Smooth muscle cell (in vitro differentiated cells): ENCODE measurements at regions not wholly inside any gene's neighbourhood (a gene's known extent, or its start where the extent isn't known, plus 50 kb on each side); places are given as distances from the start of the nearest gene placed in this dataset.

Experiments
- DNase-seq: peaks from one replicate; lab custom pipeline; 2025; ENCODE audit not compliant: unreplicated experiment; lab: John Stamatoyannopoulos, UW
- H2AFZ ChIP-seq: fragments of 200-600 bp; sonication (generic); 2 replicates; pipeline ENCODE4 v1.6.0; 2016; ENCODE audit warnings: antibody characterized with exemption, low read depth, mild to moderate bottlenecking
- H3F3A ChIP-seq: fragments of 200-600 bp; sonication (generic); 2 replicates; pipeline ENCODE4 v1.6.0; 2017; ENCODE audit warnings: antibody characterized with exemption, low read depth
- H3K27ac ChIP-seq: fragments of 200-600 bp; sonication (generic); 2 replicates; pipeline ENCODE4 v1.5.1; 2016; ENCODE audit warnings: low read depth, mild to moderate bottlenecking
- H3K27me3 ChIP-seq: fragments of 200-600 bp; sonication (generic); 2 replicates; pipeline ENCODE4 v1.6.1; 2016; ENCODE audit warnings: low read depth, mild to moderate bottlenecking
- H3K36me3 ChIP-seq: fragments of 200-600 bp; sonication (generic); 2 replicates; pipeline ENCODE4 v1.5.1; 2016; ENCODE audit warnings: low read depth
- H3K4me1 ChIP-seq: fragments of 200-600 bp; sonication (generic); 2 replicates; pipeline ENCODE4 v1.5.1; 2016; ENCODE audit warnings: low read depth
- H3K4me2 ChIP-seq: fragments of 200-600 bp; sonication (generic); 2 replicates; pipeline ENCODE4 v1.6.0; 2016; ENCODE audit warnings: mild to moderate bottlenecking
- H3K4me3 ChIP-seq: fragments of 200-600 bp; sonication (generic); 2 replicates; pipeline ENCODE4 v1.5.1; 2016; ENCODE audit warnings: mild to moderate bottlenecking
- H3K79me2 ChIP-seq: fragments of 200-600 bp; sonication (generic); 2 replicates; pipeline ENCODE4 v1.6.0; 2016; ENCODE audit warnings: low read depth, mild to moderate bottlenecking
- H3K9ac ChIP-seq: fragments of 200-600 bp; sonication (generic); 2 replicates; pipeline ENCODE4 v1.6.0; 2016; ENCODE audit warnings: low read depth
- H3K9me3 ChIP-seq: fragments of 200-600 bp; sonication (generic); replicated peaks from 2 replicates; pipeline ENCODE4 v1.5.1; 2016; ENCODE audit warnings: low read depth
- H4K20me1 ChIP-seq: fragments of 200-600 bp; sonication (generic); 2 replicates; pipeline ENCODE4 v1.6.0; 2016; ENCODE audit warnings: low read depth
- CTCF ChIP-seq: fragments of 200-600 bp; sonication (generic); IDR thresholded peaks from 2 replicates; pipeline ENCODE4 v1.5.1; 2017; ENCODE audit warnings: borderline replicate concordance, mild to moderate bottlenecking, antibody characterized with exemption; ENCODE audit not compliant: insufficient read depth, poor library complexity, severe bottlenecking
- WGBS: methylation state at CpG from one replicate; pipeline ENCODE4 v1.1.7; 2016; ENCODE audit warnings: low lambda C conversion rate; 5-methylcytosine and 5-hydroxymethylcytosine counted together

- no peaks in the 10 kb centered on the region for H3K79me2 ChIP-seq
- no peak for DNase-seq
- H3K9me3 ChIP-seq = no peaks in the 10 kb centered on the region
- no peaks in the 10 kb centered on the region for H3K27me3 ChIP-seq
- H3K4me3 ChIP-seq = no peak overlapping the region
- no peaks in the 10 kb centered on the region for H3K4me1 ChIP-seq
- H3K27ac ChIP-seq = no peak overlapping the region
- H3F3A ChIP-seq = no peaks in the 10 kb centered on the region
- WGBS = 90% methylated on average over 4 of the region's 4 CpGs
- no peak overlapping the region for H2AFZ ChIP-seq
- H3K36me3 ChIP-seq = no peaks in the 10 kb centered on the region
- TF ChIP-seq CTCF = no peak
- H3K4me2 ChIP-seq = no peak overlapping the region
- H3K9ac ChIP-seq = no peak overlapping the region
- H4K20me1 ChIP-seq = no peaks in the 10 kb centered on the region
Measured at GRCh38 chr1:70866542-70867264, 180.9 kb downstream of the PTGER3 start.

- Histone ChIP-seq H2AFZ (no peak overlapping the region), H3F3A (no peaks in the 10 kb centered on the region), H3K27me3 (no peaks in the 10 kb centered on the region), H3K4me1 (no peaks in the 10 kb centered on the region), H4K20me1 (no peaks in the 10 kb centered on the region), H3K79me2 (no peaks in the 10 kb centered on the region), H3K36me3 (no peaks in the 10 kb centered on the region), H3K4me2 (no peak overlapping the region), H3K27ac (no peak overlapping the region), H3K9ac (no peak overlapping the region), H3K9me3 (no peaks in the 10 kb centered on the region), H3K4me3 (no peak overlapping the region)
- DNase-seq = no peak
- TF ChIP-seq CTCF = no peak
- WGBS = 81% methylated on average over 3 of the region's 3 CpGs
Measured at GRCh38 chr1:70871790-70872189, 175.8 kb downstream of the PTGER3 start.

DNA sequence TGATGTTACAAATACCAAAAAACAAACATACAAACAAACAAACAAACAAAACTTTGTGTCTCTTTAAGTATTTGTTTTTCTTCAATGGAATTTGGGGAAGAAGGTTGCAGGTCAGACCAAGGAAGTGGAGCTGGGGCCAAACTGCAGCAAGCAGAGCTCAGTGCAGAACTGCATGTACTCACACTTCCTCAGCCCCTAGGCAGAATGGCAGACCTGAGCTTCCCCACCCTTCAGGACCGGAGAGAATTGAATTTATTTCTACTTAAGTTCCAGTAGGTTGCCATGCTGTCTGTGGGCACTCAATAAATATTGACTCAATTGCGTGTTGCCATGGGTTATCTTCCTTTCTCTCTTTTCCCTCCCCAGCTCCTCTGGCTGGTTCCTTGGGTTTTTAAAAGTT is 173.6 kb downstream of the PTGER3 start:
- no peaks in the 10 kb centered on the region for H4K20me1 ChIP-seq
- H3K27me3 ChIP-seq = no peaks in the 10 kb centered on the region
- peak overlapping the region; percentile 67 for H3K9ac ChIP-seq
- H3F3A ChIP-seq = no peaks in the 10 kb centered on the region
- H3K79me2 ChIP-seq = no peaks in the 10 kb centered on the region
- no peak for DNase-seq
- peak overlapping the region; percentile 68 for H2AFZ ChIP-seq
- H3K4me2 ChIP-seq = peak overlapping the region; percentile 3
- H3K36me3 ChIP-seq = no peaks in the 10 kb centered on the region
- no peak for TF ChIP-seq CTCF
- no peak overlapping the region for H3K4me3 ChIP-seq
- H3K4me1 ChIP-seq = no peaks in the 10 kb centered on the region
- WGBS = 71% methylated on average over 2 of the region's 2 CpGs
- no peaks in the 10 kb centered on the region for H3K9me3 ChIP-seq
- H3K27ac ChIP-seq = peak overlapping the region; percentile 89

DNA sequence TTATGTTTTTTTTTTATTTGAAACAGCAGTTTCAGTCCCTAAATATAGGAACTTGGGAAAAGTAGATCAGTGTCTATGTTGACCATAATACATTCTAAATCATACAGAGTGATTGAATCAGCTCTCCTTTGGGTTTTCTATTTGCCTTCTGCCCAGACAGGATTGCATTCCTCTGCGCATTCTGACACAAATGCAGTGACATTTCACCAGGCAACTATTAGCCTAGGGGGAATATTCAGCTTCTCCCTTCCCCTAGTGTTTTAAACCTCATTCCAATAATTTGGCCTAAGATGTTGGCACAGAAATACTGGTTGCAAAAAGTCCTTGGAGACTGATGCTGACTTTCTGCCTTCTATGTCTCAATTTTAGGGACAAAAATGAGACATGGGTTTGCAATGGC is 172.8 kb downstream of the PTGER3 start:
- H3K27ac ChIP-seq = peak overlapping the region; percentile 89
- H3K36me3 ChIP-seq = no peaks in the 10 kb centered on the region
- H3K4me3 ChIP-seq = no peak overlapping the region
- H3F3A ChIP-seq = no peaks in the 10 kb centered on the region
- peak overlapping the region; percentile 67 for H3K9ac ChIP-seq
- 48% methylated on average over 1 of the region's 1 CpG for WGBS
- DNase-seq = no peak
- H3K27me3 ChIP-seq = no peaks in the 10 kb centered on the region
- no peaks in the 10 kb centered on the region for H3K9me3 ChIP-seq
- H3K79me2 ChIP-seq = no peaks in the 10 kb centered on the region
- H3K4me1 ChIP-seq = no peaks in the 10 kb centered on the region
- no peaks in the 10 kb centered on the region for H4K20me1 ChIP-seq
- H2AFZ ChIP-seq = peak overlapping the region; percentile 68
- TF ChIP-seq CTCF = no peak
- H3K4me2 ChIP-seq = peak overlapping the region; percentile 3
